Activated naive CD8-positive, alpha-beta T cell treated with anti-CD3 and anti-CD28 coated beads for 36 hours (primary cell): ENCODE measurements at regions not wholly inside any gene's neighbourhood (a gene's known extent, or its start where the extent isn't known, plus 50 kb on each side); places are given as distances from the start of the nearest gene placed in this dataset.
"Not testable (repeated sequence)": the region's sequence is repeated elsewhere in the genome, so short reads cannot be mapped to it uniquely, and the experiment has no call there.

ENCODE experiments used
- DNase-seq: peaks from one replicate; pipeline ENCODE4 v3.0.0; 2021
- H3K27ac Mint-ChIP-seq: one replicate; pipeline ENCODE4 v1.8.0; 2022; ENCODE audit warnings: mild to moderate bottlenecking, moderate library complexity, mixed read lengths
- H3K27me3 Mint-ChIP-seq: one replicate; pipeline ENCODE4 v1.8.0; 2022; ENCODE audit warnings: mild to moderate bottlenecking, mixed read lengths
- H3K36me3 Mint-ChIP-seq: one replicate; pipeline ENCODE4 v1.8.0; 2021; ENCODE audit warnings: mild to moderate bottlenecking, mixed read lengths
- H3K4me1 Mint-ChIP-seq: one replicate; pipeline ENCODE4 v1.8.0; 2021; ENCODE audit warnings: mixed read lengths
- H3K4me3 Mint-ChIP-seq: one replicate; pipeline ENCODE4 v1.8.0; 2022; ENCODE audit warnings: mild to moderate bottlenecking, moderate library complexity, mixed read lengths
- H3K9me3 Mint-ChIP-seq: one replicate; pipeline ENCODE4 v1.8.0; 2022; ENCODE audit warnings: mixed read lengths

DNA sequence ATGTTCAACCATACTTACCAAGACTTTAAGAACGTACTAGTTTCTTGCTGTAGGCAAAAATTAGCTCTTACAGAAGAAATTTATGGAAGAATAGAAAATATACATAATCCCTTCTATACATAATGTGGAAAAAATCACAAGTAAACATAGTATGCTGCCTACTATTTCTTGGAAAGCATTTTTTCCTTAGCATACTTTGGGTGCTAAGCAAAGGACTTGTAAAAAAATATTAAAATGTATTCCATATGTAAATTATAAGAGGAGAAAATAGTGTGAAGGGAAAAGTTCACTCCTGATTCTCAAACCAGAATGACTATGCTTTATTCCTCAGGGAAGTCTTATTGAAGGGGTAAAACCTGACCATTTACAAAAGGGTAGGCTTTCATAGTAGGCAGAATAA, 243.8 kb upstream of the VLDLR start:
- H3K27ac Mint-ChIP-seq = no peak overlapping the region
- H3K4me1 Mint-ChIP-seq = no peaks in the 10 kb centered on the region
- no peak overlapping the region for H3K4me3 Mint-ChIP-seq
- peaks cover 3% of the 10 kb centered on the region for H3K9me3 Mint-ChIP-seq
- no peaks in the 10 kb centered on the region for H3K36me3 Mint-ChIP-seq
- no peak for DNase-seq
- H3K27me3 Mint-ChIP-seq = peaks cover 7% of the 10 kb centered on the region

DNA sequence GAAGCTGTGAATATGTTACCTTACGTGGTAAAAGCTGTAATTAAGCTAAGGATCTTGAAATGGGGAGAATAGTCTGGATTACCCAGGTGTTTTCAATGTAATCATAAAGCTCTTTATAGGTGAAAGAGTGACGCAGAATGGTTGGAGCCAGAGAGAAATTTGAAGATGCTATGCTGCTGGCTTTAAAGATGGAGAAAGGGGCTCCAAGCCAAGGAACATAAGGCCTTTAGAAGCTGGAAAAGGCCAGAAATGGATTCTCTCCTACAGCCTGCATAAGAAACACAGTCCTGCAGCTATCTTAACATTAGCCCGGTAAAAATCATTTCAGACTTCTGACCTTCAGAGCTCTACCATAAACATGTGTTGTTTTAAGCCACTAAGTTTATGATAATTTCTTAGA, 243.3 kb upstream of the VLDLR start:
- no peak overlapping the region for H3K27ac Mint-ChIP-seq
- no peaks in the 10 kb centered on the region for H3K4me1 Mint-ChIP-seq
- peaks cover 3% of the 10 kb centered on the region for H3K9me3 Mint-ChIP-seq
- no peak overlapping the region for H3K4me3 Mint-ChIP-seq
- no peaks in the 10 kb centered on the region for H3K36me3 Mint-ChIP-seq
- peaks cover 7% of the 10 kb centered on the region for H3K27me3 Mint-ChIP-seq
- DNase-seq = no peak

DNA sequence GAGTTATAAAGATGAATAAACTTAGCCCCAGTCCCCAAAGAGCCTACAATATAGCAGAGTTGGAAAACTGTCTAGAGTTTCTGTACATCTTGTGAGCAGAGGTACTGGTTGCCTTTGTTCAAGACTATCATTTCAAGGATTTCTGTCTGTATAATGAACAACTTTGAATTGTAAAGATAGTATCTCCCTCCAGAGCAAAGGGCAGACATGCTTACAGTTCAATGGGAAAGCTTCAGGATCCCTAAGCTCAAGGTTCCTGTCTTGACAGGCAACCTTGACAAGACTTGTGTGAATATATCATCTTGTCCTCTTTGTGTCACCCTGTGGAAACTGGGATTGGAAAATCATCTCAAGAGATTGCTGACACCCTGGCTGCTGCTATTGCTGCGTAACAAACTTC, 242.8 kb upstream of the VLDLR start:
- peaks cover 3% of the 10 kb centered on the region for H3K9me3 Mint-ChIP-seq
- no peak overlapping the region for H3K4me3 Mint-ChIP-seq
- no peak for DNase-seq
- peaks cover 7% of the 10 kb centered on the region for H3K27me3 Mint-ChIP-seq
- H3K36me3 Mint-ChIP-seq = no peaks in the 10 kb centered on the region
- no peaks in the 10 kb centered on the region for H3K4me1 Mint-ChIP-seq
- no peak overlapping the region for H3K27ac Mint-ChIP-seq

- Mint-ChIP-seq H3K27ac (no peak overlapping the region), H3K36me3 (no peaks in the 10 kb centered on the region), H3K4me3 (no peak overlapping the region), H3K9me3 (peaks cover 4% of the 10 kb centered on the region), H3K4me1 (no peaks in the 10 kb centered on the region), H3K27me3 (peaks cover 15% of the 10 kb centered on the region)
- no peak for DNase-seq
Measured at GRCh38 chr9:2384741-2385140, 236.8 kb upstream of the VLDLR start.

GRCh38 chr9:2385746-2386145, 235.8 kb upstream of the VLDLR start:
- no peak overlapping the region for H3K27ac Mint-ChIP-seq
- no peak overlapping the region for H3K4me3 Mint-ChIP-seq
- no peaks in the 10 kb centered on the region for H3K4me1 Mint-ChIP-seq
- H3K27me3 Mint-ChIP-seq = peaks cover 15% of the 10 kb centered on the region
- peaks cover 4% of the 10 kb centered on the region for H3K9me3 Mint-ChIP-seq
- H3K36me3 Mint-ChIP-seq = no peaks in the 10 kb centered on the region
- no peak for DNase-seq

DNA sequence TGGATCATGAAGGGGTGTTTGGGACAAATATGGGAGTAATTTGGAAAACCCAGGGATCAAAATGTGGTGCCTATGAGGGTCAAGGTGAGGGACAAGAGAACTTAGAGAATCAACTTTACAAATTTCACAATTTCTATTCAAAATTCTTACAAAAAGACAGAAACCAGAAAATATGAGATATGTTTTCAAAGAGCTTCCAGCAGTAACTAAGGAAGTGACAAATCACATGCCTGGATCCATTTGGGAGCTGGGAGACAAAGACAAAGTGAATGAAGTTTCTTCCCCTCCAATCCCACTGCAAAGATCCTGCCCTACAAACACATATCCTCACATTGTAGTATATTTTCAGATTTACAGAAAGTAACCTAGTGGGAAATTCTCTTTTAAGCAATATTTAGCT, 235.0 kb upstream of the VLDLR start:
- Mint-ChIP-seq H3K9me3 (peaks cover 4% of the 10 kb centered on the region), H3K4me3 (no peak overlapping the region), H3K36me3 (no peaks in the 10 kb centered on the region), H3K27ac (no peak overlapping the region), H3K4me1 (no peaks in the 10 kb centered on the region), H3K27me3 (peaks cover 15% of the 10 kb centered on the region)
- no peak for DNase-seq

GRCh38 chr9:2387166-2387565, 234.4 kb upstream of the VLDLR start:
- H3K27me3 Mint-ChIP-seq = peaks cover 13% of the 10 kb centered on the region
- H3K36me3 Mint-ChIP-seq = no peaks in the 10 kb centered on the region
- peaks cover 4% of the 10 kb centered on the region for H3K9me3 Mint-ChIP-seq
- no peak overlapping the region for H3K4me3 Mint-ChIP-seq
- H3K4me1 Mint-ChIP-seq = no peaks in the 10 kb centered on the region
- DNase-seq = no peak
- no peak overlapping the region for H3K27ac Mint-ChIP-seq

DNA sequence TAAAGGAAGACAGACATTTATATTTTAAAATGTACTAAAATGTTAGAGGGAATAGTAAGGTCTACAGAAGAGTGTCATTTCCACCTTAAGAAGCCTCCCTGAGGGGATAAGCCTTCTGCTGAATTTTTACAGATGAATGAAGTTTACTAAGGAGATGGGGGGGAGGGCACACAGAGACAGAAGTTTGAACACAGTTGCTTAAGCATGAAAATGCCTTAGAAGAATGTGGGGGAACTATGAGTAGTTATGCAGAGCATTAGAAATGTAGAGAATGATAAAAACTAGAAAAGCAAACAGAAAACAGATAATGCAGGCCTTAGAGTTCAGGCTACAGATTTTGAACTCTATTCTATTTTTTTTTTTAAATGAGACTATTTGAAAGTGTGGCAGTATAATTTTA, 232.2 kb upstream of the VLDLR start:
- no peaks in the 10 kb centered on the region for H3K4me1 Mint-ChIP-seq
- H3K27ac Mint-ChIP-seq = no peak overlapping the region
- no peak for DNase-seq
- peaks cover 12% of the 10 kb centered on the region for H3K27me3 Mint-ChIP-seq
- peaks cover 5% of the 10 kb centered on the region for H3K9me3 Mint-ChIP-seq
- no peaks in the 10 kb centered on the region for H3K36me3 Mint-ChIP-seq
- no peak overlapping the region for H3K4me3 Mint-ChIP-seq

- Mint-ChIP-seq H3K4me1 (no peaks in the 10 kb centered on the region), H3K9me3 (peaks cover 5% of the 10 kb centered on the region), H3K27ac (no peak overlapping the region)
Measured at GRCh38 chr9:2390028-2390427, 231.6 kb upstream of the VLDLR start.

DNA sequence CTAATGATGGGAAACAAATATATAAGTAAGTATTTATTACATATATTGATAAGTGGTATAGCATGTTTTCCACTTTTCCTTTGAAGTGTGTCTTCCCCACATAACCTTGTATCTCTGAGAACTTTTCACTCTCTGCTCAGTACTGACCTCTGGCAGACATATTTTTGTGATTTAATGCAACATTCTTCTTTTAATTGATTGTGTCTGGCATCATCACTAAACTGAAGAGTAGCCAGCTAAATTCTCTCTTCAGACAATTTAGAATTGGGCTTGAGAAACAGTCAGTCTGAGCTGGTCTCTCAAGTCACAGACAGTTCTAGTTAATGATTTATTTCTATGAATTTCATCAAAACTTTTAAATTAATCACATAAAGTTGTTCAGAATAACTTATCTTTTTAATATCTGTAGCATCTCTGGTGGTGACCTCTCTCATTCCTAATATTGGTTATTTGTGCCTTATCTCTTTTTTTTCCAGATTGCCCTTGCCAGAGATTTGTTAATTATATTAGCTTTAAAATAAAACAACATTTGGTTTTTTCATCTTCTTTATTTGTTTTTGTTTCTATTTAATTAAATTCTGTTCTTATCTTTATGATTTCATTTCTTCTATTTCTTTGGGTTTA, 230.0 kb upstream of the VLDLR start:
- H3K36me3 Mint-ChIP-seq, H3K9me3 Mint-ChIP-seq, H3K27ac Mint-ChIP-seq, H3K27me3 Mint-ChIP-seq, H3K4me1 Mint-ChIP-seq, H3K4me3 Mint-ChIP-seq, DNase-seq: not testable (repeated sequence)

More at GRCh38 chr9:2390028-2390427, 231.6 kb upstream of the VLDLR start:
- no peak for DNase-seq
- H3K4me3 Mint-ChIP-seq = no peak overlapping the region
- H3K27me3 Mint-ChIP-seq = peaks cover 8% of the 10 kb centered on the region
- no peaks in the 10 kb centered on the region for H3K36me3 Mint-ChIP-seq

DNA sequence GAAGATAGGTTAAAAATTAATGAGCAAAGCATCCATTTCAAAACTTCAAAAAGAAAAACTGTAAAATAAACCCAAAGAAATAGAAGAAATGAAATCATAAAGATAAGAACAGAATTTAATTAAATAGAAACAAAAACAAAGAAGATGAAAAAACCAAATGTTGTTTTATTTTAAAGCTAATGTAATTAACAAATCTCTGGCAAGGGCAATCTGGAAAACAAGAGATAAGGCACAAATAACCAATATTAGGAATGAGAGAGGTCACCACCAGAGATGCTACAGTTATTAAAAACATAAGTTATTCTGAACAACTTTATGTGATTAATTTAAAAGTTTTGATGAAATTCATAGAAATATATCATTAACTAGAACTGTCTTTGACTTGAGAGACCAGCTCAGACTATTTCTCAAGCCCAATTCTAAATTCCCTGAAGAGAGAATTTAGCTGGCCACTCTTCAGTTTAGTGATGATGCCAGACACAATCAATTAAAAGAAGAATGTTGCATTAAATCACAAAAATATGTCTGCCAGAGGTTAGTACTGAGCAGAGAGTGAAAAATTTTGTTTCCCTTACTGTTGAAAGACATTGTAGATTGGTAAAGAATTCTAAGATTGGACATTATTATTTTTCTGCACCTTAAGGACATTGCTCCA, 227.4 kb upstream of the VLDLR start:
- H3K27ac Mint-ChIP-seq, H3K36me3 Mint-ChIP-seq, H3K4me1 Mint-ChIP-seq, H3K9me3 Mint-ChIP-seq, H3K4me3 Mint-ChIP-seq, H3K27me3 Mint-ChIP-seq, DNase-seq: not testable (repeated sequence)

GRCh38 chr9:2395814-2396612, 225.6 kb upstream of the VLDLR start:
- Mint-ChIP-seq H3K4me3 (no peak overlapping the region), H3K9me3 (peaks cover 5% of the 10 kb centered on the region), H3K36me3 (no peaks in the 10 kb centered on the region), H3K4me1 (no peaks in the 10 kb centered on the region), H3K27ac (no peak overlapping the region), H3K27me3 (peaks cover 8% of the 10 kb centered on the region)
- no peak for DNase-seq

DNA sequence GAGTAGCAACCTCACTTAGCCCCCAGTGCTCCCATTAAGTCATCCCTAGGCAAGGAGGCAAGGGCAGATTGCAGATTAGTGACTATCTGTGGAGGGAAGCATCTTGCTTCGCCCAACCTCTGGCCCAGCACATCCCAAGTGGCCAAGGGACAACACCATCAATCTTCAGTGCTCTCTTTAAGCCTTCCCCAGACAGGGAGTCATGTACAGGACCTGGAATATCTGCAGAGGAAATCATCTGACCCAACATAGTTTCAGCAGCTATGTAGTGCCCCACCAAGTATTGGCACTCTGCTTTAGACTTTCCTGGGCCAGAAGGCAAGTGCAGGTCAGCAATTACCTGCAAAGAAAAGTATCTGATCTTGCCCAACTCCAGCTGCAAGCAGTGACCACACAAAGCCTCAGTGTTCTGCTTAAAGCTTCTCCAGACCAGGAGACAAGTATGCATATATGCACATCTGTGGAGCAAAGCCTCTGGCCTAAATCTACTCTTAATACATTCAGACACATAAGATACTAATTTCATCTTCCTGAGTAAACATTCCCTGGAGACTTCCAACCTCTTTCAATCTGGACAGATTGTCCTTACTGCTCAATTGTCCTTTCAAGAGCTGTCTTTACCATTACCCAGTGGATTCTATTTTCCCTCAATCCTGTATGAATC, 224.8 kb upstream of the VLDLR start:
- DNase-seq = no peak
- no peaks in the 10 kb centered on the region for H3K36me3 Mint-ChIP-seq
- H3K4me1 Mint-ChIP-seq = no peaks in the 10 kb centered on the region
- no peak overlapping the region for H3K27ac Mint-ChIP-seq
- H3K4me3 Mint-ChIP-seq = no peak overlapping the region
- H3K27me3 Mint-ChIP-seq = peaks cover 8% of the 10 kb centered on the region
- peaks cover 5% of the 10 kb centered on the region for H3K9me3 Mint-ChIP-seq

GRCh38 chr9:2397875-2398274, 223.7 kb upstream of the VLDLR start:
- not testable (repeated sequence) for H3K9me3 Mint-ChIP-seq, H3K27me3 Mint-ChIP-seq, H3K27ac Mint-ChIP-seq, DNase-seq, H3K4me1 Mint-ChIP-seq, H3K36me3 Mint-ChIP-seq, H3K4me3 Mint-ChIP-seq

- H3K27ac Mint-ChIP-seq, H3K36me3 Mint-ChIP-seq, H3K4me3 Mint-ChIP-seq, H3K27me3 Mint-ChIP-seq, H3K4me1 Mint-ChIP-seq, DNase-seq: not testable (repeated sequence)
- H3K9me3 Mint-ChIP-seq = peaks cover 15% of the 10 kb centered on the region
Measured at GRCh38 chr9:2401746-2402145, 219.8 kb upstream of the VLDLR start.
